GM18499 (cell line): ENCODE measurements at regions not wholly inside any gene's neighbourhood (a gene's known extent, or its start where the extent isn't known, plus 50 kb on each side); places are given as distances from the start of the nearest gene placed in this dataset.

Experiments used
- ATAC-seq: cut with Tn5 transposase; IDR thresholded peaks from one replicate; pipeline ENCODE4 v1.9.1; 2021; ENCODE audit warnings: moderate number of reproducible peaks; ENCODE audit not compliant: insufficient read depth, unreplicated experiment

- ATAC-seq = no peak
Measured at GRCh38 chr4:23219779-23220408, 527.2 kb downstream of the GBA3 start.

- no peak for ATAC-seq
Measured at GRCh38 chr4:23213198-23213597, 520.5 kb downstream of the GBA3 start.

- ATAC-seq = no peak
Measured at GRCh38 chr4:23212558-23212957, 519.8 kb downstream of the GBA3 start.

DNA sequence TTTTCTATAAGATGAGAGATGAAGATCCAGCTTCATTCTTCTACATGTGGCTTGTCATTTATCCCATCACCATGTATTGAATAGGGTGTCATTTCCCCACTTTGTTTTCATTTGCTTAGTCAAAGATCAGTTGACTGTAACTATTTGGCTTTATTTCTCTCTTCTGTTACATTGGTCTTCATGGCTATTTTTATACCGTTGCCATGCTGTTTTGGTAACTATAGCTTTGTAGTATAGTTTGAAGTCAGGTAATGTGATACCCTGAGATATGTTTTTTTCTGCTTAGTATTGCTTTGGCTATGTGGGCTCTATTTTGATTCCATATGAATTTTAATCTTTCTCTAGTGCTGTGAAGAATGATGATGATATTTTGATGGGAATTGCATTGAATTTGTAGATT is 514.3 kb downstream of the GBA3 start:
- ATAC-seq = no peak

DNA sequence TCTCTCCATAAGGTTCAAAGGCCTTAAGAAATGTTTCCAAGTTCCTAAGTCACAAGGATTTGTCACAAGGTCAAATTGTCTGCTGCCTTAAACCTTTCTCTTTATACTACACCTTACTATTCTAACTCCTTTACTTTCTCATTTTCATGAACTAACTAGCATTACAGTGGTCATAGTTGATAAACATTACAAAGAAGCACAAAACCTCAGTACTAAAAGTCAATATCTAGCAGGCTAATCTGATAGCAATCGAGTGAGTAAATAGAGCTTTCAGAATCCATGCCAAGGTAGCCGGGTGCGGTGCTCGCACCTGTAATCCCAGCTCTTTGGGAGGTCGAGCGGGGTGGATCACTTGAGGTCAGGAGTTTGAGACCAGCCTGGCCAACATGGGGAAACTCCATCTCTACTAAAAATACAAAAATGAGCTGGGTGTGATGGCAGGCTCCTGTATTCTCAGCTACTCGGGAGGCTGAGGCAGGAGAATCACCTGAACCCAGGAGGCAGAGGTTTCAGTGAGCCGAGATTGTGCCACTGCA is 510.0 kb downstream of the GBA3 start:
- no peak for ATAC-seq

DNA sequence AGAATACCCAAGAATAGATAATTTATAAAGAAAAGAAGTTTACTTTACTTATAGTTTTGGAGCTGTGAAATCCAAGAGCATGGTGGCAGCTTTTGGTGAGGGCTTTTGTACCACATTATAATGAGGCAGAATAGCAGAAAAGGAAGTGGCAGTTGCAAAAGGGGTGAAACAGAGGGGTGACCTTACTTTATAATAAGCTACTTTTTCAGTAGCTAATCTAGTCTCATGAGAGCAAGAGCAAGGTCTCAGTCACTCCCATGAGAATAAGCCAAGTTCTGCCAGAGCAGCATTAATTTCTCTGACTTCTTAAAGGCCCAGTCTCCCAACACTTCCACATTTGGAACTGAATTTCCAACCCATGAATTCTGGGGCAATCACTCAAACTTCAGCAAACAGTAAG is 502.0 kb downstream of the GBA3 start:
- ATAC-seq = no peak

DNA sequence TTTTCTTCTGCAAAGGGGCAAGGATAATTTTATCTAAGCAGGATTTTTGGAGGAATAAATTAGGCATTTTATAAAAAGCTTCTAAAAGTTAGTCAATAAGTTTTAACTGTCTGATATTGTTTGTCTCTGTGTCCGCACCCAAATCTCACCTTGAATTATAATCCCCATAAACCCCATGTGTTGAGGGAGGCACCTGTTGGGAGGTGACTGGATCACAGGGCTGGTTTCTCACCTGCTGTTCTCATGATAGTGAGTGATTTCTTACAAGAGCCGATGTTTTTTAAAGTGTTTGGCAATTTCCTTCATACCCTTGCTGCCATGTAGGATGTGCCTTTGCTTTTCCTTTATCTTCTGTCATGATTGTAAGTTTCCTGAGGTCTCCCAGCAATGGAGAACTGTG is 481.4 kb downstream of the GBA3 start:
- no peak for ATAC-seq

DNA sequence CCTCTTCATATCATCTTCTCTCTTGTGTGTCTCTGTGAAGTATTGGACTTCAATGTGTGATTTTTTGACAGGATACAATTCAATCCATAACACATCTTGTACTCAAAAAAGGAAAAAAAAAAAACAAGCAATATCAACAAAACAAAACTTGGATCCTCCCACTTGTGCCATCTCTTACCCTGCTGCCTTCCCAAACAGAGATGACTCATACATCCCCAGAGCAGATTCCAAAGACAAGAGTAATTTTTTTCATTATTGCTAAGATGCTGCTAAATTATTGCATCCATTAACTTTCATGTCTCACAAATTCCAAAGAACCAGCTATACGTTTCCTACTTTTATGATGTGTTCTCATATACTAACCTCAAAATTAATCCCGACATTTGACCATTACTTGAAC is 479.2 kb downstream of the GBA3 start:
- ATAC-seq = no peak

DNA sequence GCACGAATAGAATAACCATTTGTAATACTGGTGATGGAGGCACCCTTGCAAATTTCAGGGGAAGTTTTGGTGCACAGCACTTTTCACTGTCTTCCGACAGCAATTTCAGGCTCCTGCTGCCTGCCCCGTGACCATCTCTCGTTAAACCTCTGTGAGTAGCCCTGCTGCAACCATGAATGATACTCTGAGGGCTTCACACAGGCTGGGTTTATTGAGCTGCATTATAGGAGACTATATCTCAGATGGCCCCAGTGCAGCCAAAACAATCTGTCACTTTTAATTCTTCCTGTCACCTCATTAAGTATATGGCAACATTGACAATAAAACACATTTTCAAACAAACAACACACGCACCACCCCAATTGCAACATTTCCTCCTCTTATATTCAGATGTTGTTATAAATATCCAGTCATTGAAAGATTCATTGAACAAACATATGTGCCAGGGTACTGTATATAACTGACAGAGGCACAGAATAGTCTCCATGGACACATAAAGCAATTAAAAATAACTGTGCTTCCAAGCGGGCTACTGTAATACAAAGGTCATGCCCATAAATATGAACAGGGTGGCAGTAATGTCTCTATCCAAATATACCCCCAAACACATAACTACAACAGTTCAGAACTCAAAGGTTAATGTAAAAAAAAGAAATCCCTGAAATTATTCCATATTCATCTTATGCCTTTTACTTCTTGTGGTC is 477.0 kb downstream of the GBA3 start:
- no peak for ATAC-seq

DNA sequence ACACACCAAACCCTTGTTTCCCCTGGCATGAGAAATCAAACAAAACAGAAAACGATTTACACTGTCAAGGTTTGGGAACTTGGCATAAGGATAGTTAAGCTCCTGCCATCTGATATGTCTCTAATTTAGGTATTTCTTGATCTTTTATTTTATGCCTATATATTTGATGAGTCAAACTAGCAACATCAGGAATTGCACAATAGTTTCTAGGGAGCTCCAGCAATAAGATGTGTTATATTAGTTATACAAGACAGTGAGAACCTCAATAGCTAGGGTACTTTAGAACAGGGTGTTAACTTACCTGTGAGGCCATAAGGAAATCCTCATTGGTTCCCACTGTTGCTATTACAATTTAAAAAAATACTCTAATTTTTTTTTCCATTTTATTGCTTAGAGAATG is 474.2 kb downstream of the GBA3 start:
- no peak for ATAC-seq

DNA sequence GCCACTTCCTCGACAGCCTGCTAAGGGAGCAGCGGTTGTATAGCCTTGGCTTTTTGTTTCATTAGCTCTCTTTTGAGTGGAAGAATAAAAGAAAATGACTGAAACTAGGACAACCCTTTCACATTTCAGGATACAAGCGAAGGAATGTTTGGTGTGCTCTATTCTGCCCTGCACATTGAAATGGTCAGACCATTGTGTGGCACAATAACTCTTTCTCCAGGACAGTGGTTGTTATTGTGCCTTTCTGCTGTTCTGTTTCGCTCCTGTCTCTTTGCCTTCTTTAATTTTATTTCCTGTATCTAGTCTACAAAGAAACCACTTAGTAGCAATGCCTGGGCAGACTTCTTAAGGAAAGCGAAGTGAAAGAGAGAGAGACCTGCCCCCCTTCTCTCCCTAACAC is 473.7 kb downstream of the GBA3 start:
- ATAC-seq = no peak

DNA sequence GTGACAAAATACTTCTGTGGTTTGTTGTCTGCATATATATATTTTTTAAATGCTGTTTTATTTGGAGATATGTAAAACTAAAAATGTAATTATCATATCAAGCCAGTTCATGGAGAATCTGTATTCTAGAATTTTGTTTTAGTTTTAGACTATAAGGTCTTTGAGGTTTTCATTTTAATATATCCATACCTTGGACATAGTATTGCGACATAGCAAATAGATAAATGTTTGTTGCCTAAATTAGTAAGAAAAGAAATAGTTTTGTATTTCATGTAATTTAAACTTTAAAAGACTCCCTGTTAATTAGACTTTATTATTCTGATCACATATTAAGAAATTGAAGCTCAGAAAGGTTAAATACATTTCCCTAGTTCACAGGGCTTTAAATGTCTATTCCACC is 472.9 kb downstream of the GBA3 start:
- ATAC-seq = no peak

DNA sequence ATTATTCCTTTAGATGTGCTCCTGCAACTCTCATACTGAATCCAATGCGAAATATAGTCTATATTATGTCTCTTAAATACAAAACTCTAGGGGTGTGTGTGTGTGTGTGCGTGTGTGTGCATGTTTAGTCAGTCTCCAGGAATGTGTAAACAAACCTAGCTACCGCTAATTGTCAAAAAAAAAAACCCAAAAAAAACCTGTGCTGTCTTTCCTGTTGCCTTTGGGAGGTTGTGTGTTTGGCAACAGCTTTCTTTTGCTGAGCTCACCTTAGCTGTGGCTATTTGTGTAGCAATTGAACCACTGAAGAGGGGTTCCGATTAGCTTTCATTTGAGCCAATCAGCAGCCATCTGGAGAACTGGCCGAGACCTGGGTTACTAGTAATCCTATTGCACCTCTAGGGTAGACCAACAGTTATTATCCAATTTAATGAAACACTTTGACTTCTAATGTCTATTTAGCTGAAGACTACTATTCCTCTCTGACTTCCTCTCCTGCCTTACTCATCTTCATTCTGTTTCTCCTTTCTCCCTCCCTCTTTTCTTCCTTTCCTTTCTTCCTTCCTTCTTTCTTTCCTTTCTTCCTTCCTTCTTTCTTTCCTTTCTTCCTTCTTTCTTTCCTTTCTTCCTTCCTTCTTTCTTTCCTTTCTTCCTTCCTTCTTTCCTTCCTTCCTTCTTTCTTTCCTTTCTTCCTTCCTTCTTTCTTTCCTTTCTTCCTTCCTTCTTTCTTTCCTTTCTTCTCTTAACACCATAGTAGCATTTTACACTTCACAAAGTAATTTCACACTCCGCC is 471.1 kb downstream of the GBA3 start:
- no peak for ATAC-seq

DNA sequence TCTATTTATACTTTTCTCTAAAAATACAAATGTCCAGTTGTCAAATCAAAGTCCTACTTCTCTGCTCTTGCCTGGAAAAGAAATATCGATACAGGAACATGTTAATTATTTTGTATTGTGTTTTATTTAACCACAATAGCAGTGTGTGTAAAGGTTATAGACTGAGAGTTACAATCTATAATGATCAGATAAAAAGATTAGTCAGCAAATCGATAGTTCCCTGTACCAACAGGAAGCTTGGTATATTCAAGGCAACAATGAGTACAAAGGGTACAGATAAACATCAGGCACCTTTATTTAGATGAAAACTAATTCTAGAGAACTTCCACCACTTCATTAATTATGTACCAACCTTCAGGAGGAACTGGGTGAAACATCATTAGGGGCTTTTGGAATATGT is 469.5 kb downstream of the GBA3 start:
- no peak for ATAC-seq

DNA sequence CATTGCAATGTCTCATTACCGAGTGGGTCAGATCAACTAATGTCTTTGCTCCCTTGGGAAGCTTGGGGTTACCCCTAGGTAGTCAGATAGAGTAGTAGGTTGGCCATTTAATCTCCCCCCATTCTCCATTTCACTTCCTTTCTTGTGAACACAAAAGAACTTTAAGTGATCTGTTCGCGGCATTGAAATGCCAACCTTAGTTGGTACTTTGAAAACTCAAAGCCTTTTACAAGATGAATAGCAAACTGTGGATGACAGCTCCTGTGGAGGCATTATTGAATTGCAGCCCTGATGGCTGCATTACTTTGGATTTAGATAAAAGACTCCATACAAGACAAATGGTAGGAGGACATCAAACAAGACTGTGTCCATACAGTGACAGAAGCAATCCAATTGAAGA is 469.1 kb downstream of the GBA3 start:
- no peak for ATAC-seq

DNA sequence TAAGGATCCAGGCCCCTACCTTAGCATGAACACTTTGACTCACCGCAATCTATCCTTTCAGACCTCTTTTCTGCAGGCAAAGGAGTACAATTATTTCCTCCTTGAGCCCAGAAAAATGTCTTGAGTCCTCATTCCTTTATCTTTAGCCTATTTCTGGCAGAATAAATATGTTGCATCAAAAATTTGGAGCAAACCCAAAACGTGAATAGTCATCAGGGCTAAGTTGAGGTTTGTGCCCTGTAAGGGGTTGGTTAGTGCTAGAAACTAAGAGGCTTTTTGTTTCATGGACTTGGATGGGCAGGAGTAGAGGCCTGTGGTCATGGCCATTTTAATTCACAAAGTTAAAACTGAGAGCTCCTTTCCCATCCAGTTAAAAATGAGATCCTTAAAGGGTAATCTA is 460.3 kb downstream of the GBA3 start:
- no peak for ATAC-seq

GRCh38 chr4:23149815-23150214 is 457.1 kb downstream of the GBA3 start:
- no peak for ATAC-seq

- ATAC-seq = no peak
Measured at GRCh38 chr4:23144707-23145106, 452.0 kb downstream of the GBA3 start.

GRCh38 chr4:23135792-23136645 is 443.3 kb downstream of the GBA3 start:
- ATAC-seq = no peak

GRCh38 chr4:23134331-23134730 is 441.6 kb downstream of the GBA3 start:
- no peak for ATAC-seq
